IMR-90 (cell line): ENCODE measurements at regions not wholly inside any gene's neighbourhood (a gene's known extent, or its start where the extent isn't known, plus 50 kb on each side); places are given as distances from the start of the nearest gene placed in this dataset.

Source experiments
- ATAC-seq: fragments of 200-7000 bp; cut with Tn5 transposase; 2 replicates; pipeline ENCODE4 v1.9.1; 2020; ENCODE audit warnings: low read depth, mild to moderate bottlenecking, moderate library complexity
- BruUV-seq: library from RNA; stranded (reverse); fragments of 400-500 nt; replicated peaks from 2 replicates; lab custom pipeline; 2021; lab: Mats Ljungman, UMichigan
- CTCF ChIA-PET: fragments of 300-600 bp; formaldehyde crosslinking; extraction: SDS; loops from one replicate; lab custom pipeline; 2021; ENCODE audit warnings: antibody characterized with exemption; lab: Yijun Ruan, JAX
- POLR2A ChIA-PET: fragments of 300-600 bp; sonication (Branson Sonifier 250); formaldehyde crosslinking; loops from one replicate; lab custom pipeline; 2022; ENCODE audit warnings: antibody characterized with exemption; ENCODE audit not compliant: unreplicated experiment; lab: Charles Lee
- DNase-seq: peaks from one replicate; pipeline ENCODE4 v3.0.0; 2013
- H2AFZ ChIP-seq: replicated peaks from 2 replicates; pipeline ENCODE3; 2013; ENCODE audit warnings: low read length, mild to moderate bottlenecking; ENCODE audit not compliant: poor library complexity
- H2AK5ac ChIP-seq: 2 replicates; pipeline ENCODE4 v1.6.1; 2013; ENCODE audit warnings: low read depth, low read length, inconsistent platforms
- H2AK9ac ChIP-seq: replicated peaks from 2 replicates; pipeline ENCODE3; 2013; ENCODE audit warnings: mild to moderate bottlenecking, low read depth, low read length, moderate library complexity; ENCODE audit not compliant: poor library complexity
- H2BK120ac ChIP-seq: 2 replicates; pipeline ENCODE4 v1.6.1; 2013; ENCODE audit warnings: low read depth, low read length, inconsistent platforms
- H2BK15ac ChIP-seq: 3 replicates; pipeline ENCODE4 v1.6.1; 2013; ENCODE audit warnings: low read depth, low read length, inconsistent platforms
- H2BK20ac ChIP-seq: 2 replicates; pipeline ENCODE4 v1.6.1; 2013; ENCODE audit warnings: low read depth, mild to moderate bottlenecking, inconsistent platforms, low read length, moderate library complexity
- H2BK5ac ChIP-seq: 2 replicates; pipeline ENCODE4 v1.6.1; 2013; ENCODE audit warnings: mild to moderate bottlenecking, low read depth, low read length, inconsistent platforms; ENCODE audit not compliant: poor library complexity, severe bottlenecking
- H3K14ac ChIP-seq: replicated peaks from 2 replicates; pipeline ENCODE4 v1.6.1; 2013; ENCODE audit warnings: low read depth, low read length, inconsistent platforms
- H3K18ac ChIP-seq: 2 replicates; pipeline ENCODE4 v1.6.1; 2013; ENCODE audit warnings: low read depth, low read length, control low read depth
- H3K23ac ChIP-seq: 2 replicates; pipeline ENCODE4 v1.6.1; 2013; ENCODE audit warnings: low read depth, low read length, inconsistent platforms
- H3K27ac ChIP-seq: 2 replicates; pipeline ENCODE4 v1.5.1; 2013; ENCODE audit warnings: mild to moderate bottlenecking, control low read depth, low read length; ENCODE audit not compliant: insufficient read depth
- H3K27me3 ChIP-seq: 2 replicates; pipeline ENCODE4 v1.6.1; 2013; ENCODE audit warnings: low read length; ENCODE audit not compliant: control insufficient read depth, insufficient read depth
- H3K36me3 ChIP-seq: 2 replicates; pipeline ENCODE4 v1.6.1; 2013; ENCODE audit warnings: low read length, mixed read lengths; ENCODE audit not compliant: control insufficient read depth, insufficient read depth
- H3K4ac ChIP-seq: 2 replicates; pipeline ENCODE4 v1.6.1; 2013; ENCODE audit warnings: low read depth, low read length, inconsistent platforms
- H3K4me1 ChIP-seq: 2 replicates; pipeline ENCODE4 v1.6.1; 2013; ENCODE audit warnings: low read length, mixed read lengths; ENCODE audit not compliant: control insufficient read depth, insufficient read depth
- H3K4me2 ChIP-seq: 2 replicates; pipeline ENCODE4 v1.6.1; 2013; ENCODE audit warnings: low read depth, mild to moderate bottlenecking, control low read depth, low read length, moderate library complexity
- H3K4me3 ChIP-seq: 2 replicates; pipeline ENCODE4 v1.5.1; 2013; ENCODE audit warnings: low read depth, mild to moderate bottlenecking, control low read depth, low read length, moderate library complexity; ENCODE audit not compliant: insufficient read depth
- H3K56ac ChIP-seq: 2 replicates; pipeline ENCODE4 v1.6.1; 2013; ENCODE audit warnings: low read length, inconsistent platforms; ENCODE audit not compliant: insufficient read depth; ENCODE audit errors: extremely low read depth
- H3K79me1 ChIP-seq, 2 experiments: 2 replicates each; pipeline ENCODE4 v1.6.1; 2013; ENCODE audit warnings: low read length in 2 of 2, inconsistent platforms in 1 of 2, low read depth in 1 of 2
- H3K9ac ChIP-seq: 2 replicates; pipeline ENCODE4 v1.6.1; 2013; ENCODE audit warnings: low read depth, low read length, control low read depth
- H3K9me1 ChIP-seq: 2 replicates; pipeline ENCODE4 v1.6.1; 2013; ENCODE audit warnings: low read length, inconsistent platforms; ENCODE audit not compliant: insufficient read depth
- H3K9me3 ChIP-seq: 2 replicates; pipeline ENCODE4 v1.6.1; 2013; ENCODE audit warnings: low read length; ENCODE audit not compliant: control insufficient read depth, insufficient read depth
- H4K20me1 ChIP-seq: 2 replicates; pipeline ENCODE4 v1.6.1; 2013; ENCODE audit warnings: low read length, inconsistent platforms; ENCODE audit not compliant: insufficient read depth
- H4K5ac ChIP-seq: 2 replicates; pipeline ENCODE4 v1.6.1; 2013; ENCODE audit warnings: mild to moderate bottlenecking, low read depth, low read length, control low read depth
- H4K8ac ChIP-seq, 2 experiments: 2 replicates each; pipeline ENCODE4 v1.6.1; 2013; ENCODE audit warnings: low read depth in 2 of 2, low read length in 2 of 2, control low read depth in 1 of 2, inconsistent platforms in 1 of 2
- H4K91ac ChIP-seq: 2 replicates; pipeline ENCODE4 v1.6.1; 2013; ENCODE audit warnings: low read depth, low read length, inconsistent platforms; ENCODE audit not compliant: insufficient read depth
- BHLHE40 ChIP-seq: fragments of 150-350 bp; IDR thresholded peaks from 2 replicates; pipeline ENCODE4 v1.6.1; 2016; ENCODE audit warnings: mild to moderate bottlenecking, low read depth, low read length
- CEBPB ChIP-seq: IDR thresholded peaks from 2 replicates; pipeline ENCODE4 v1.6.1; 2012; ENCODE audit warnings: low read depth, low read length, improper control_type of control experiment
- CHD1 ChIP-seq: IDR thresholded peaks from 2 replicates; pipeline ENCODE4 v1.6.1; 2012; ENCODE audit warnings: low read depth, low read length, improper control_type of control experiment
- ELK1 ChIP-seq: fragments of 150-350 bp; IDR thresholded peaks from 2 replicates; pipeline ENCODE4 v1.6.1; 2016; ENCODE audit warnings: low read depth, mild to moderate bottlenecking, low read length, moderate library complexity, borderline replicate concordance
- MAFK ChIP-seq: IDR thresholded peaks from 2 replicates; pipeline ENCODE4 v1.6.1; 2012; ENCODE audit warnings: low read depth, low read length, improper control_type of control experiment
- MAZ ChIP-seq: IDR thresholded peaks from 2 replicates; pipeline ENCODE4 v1.6.1; 2012; ENCODE audit warnings: low read depth, mild to moderate bottlenecking, low read length, improper control_type of control experiment, moderate library complexity, borderline replicate concordance
- NFE2L2 ChIP-seq: fragments of 150-350 bp; IDR thresholded peaks from 2 replicates; pipeline ENCODE4 v1.6.1; 2016; ENCODE audit warnings: low read depth, mild to moderate bottlenecking, low read length
- POLR2A ChIP-seq: IDR thresholded peaks from 2 replicates; pipeline ENCODE4 v1.6.1; 2012; ENCODE audit warnings: mild to moderate bottlenecking, low read depth, low read length
- RAD21 ChIP-seq: IDR thresholded peaks from 2 replicates; pipeline ENCODE4 v1.6.1; 2012; ENCODE audit warnings: low read length, improper control_type of control experiment
- RFX5 ChIP-seq: IDR thresholded peaks from 2 replicates; pipeline ENCODE4 v1.8.0; 2012; ENCODE audit warnings: low read depth, mild to moderate bottlenecking, low read length, moderate library complexity
- SMC3 ChIP-seq: fragments of 150-350 bp; IDR thresholded peaks from 2 replicates; pipeline ENCODE4 v1.6.1; 2016; ENCODE audit warnings: low read depth, mild to moderate bottlenecking, antibody characterized with exemption, low read length, moderate library complexity
- USF2 ChIP-seq: fragments of 150-350 bp; IDR thresholded peaks from 2 replicates; pipeline ENCODE4 v1.6.1; 2017; ENCODE audit warnings: mild to moderate bottlenecking, antibody characterized with exemption, low read length, low read depth
- WGBS, 2 experiments: methylation state at CpG; one replicate each; pipeline versions ENCODE4 v1.1.5 to v1.1.7; 2013; ENCODE audit warnings: missing lambda C conversion rate in 2 of 2; ENCODE audit not compliant: insufficient read length in 1 of 2; ENCODE audit errors: extremely low coverage in 2 of 2; 5-methylcytosine and 5-hydroxymethylcytosine counted together
- dilution Hi-C: fragments of 300-500 bp; cut with HindIII; formaldehyde crosslinking; loops from one replicate; pipeline ENCODE4 v1.14.3; 2018; ENCODE audit warnings: low sequenced_read_pairs; ENCODE audit not compliant: unreplicated experiment
- in situ Hi-C: fragments of 300-500 bp; cut with MboI; formaldehyde crosslinking; loops from 3 replicates; pipeline ENCODE4 v1.14.3; 2019; ENCODE audit warnings: low sequenced_read_pairs, inconsistent platforms, mixed read lengths
- intact Hi-C: fragments of 100-400 bp; cut with micrococcal nuclease; formaldehyde crosslinking; loops from 2 replicates; pipeline ENCODE4 v1.10.0; 2022

- no peaks in the 10 kb centered on the region for H3K27me3 ChIP-seq
- no peak overlapping the region for H2AK9ac ChIP-seq
- H2AFZ ChIP-seq, result no peak overlapping the region
- H3K9me3 ChIP-seq, result peaks cover 12% of the 10 kb centered on the region; the same call in 1 of the 2 replicates
- H3K4me2 ChIP-seq, result no peak overlapping the region
- no peaks in the 10 kb centered on the region for H3K36me3 ChIP-seq
- no peak overlapping the region for H3K56ac ChIP-seq
- no peak overlapping the region for H3K18ac ChIP-seq
- H4K8ac ChIP-seq, result no peak overlapping the region
- no CpG with 5 or more reads among the region's 5 CpGs for WGBS, 2 experiments
- dilution Hi-C loops (no loop called here), in situ Hi-C loops (no loop called here), intact Hi-C loops (no loop called here)
- no peaks in the 10 kb centered on the region for H3K79me1 ChIP-seq
- TF ChIP-seq CEBPB (no peak), BHLHE40 (no peak), RAD21 (no peak), ELK1 (no peak), SMC3 (no peak), MAFK (no peak), NFE2L2 (no peak), USF2 (no peak), CHD1 (no peak), RFX5 (no peak), POLR2A (no peak), MAZ (no peak)
- H4K91ac ChIP-seq, result no peak overlapping the region
- no peak overlapping the region for H2BK5ac ChIP-seq
- DNase-seq (no peak), ATAC-seq (no peak)
- H2BK15ac ChIP-seq, result no peak overlapping the region
- H2BK120ac ChIP-seq, result no peak overlapping the region
- H3K14ac ChIP-seq, result no peak overlapping the region
- H2AK5ac ChIP-seq, result no peak overlapping the region
- no peaks in the 10 kb centered on the region for H3K4me1 ChIP-seq
- no peak overlapping the region for H3K23ac ChIP-seq
- H3K4me3 ChIP-seq, result no peak overlapping the region
- H3K4ac ChIP-seq, result no peak overlapping the region
- H2BK20ac ChIP-seq, result no peak overlapping the region
- no TSS peak for BruUV-seq
- no peak overlapping the region for H3K9ac ChIP-seq
- POLR2A ChIA-PET, result no interaction called here
- no peaks in the 10 kb centered on the region for H3K9me1 ChIP-seq
- CTCF ChIA-PET, result no interaction called here
- H4K20me1 ChIP-seq, result no peaks in the 10 kb centered on the region
- H3K27ac ChIP-seq, result no peak overlapping the region
- H4K5ac ChIP-seq, result no peak overlapping the region
Measured at GRCh38 chr4:171565130-171565788, 247.9 kb upstream of the GALNTL6 start.
